Lower leg skin (tissue), 4 donors: ENCODE measurements at regions not wholly inside any gene's neighbourhood (a gene's known extent, or its start where the extent isn't known, plus 50 kb on each side); places are given as distances from the start of the nearest gene placed in this dataset.

ENCODE experiments used
- DNase-seq, 2 donors: peaks; one replicate each; pipeline ENCODE4 v3.0.0-alpha.2; 2019; ENCODE audit warnings: low spot score in 2 of 2
- H3K4me3 ChIP-seq: fragments of 200-600 bp; sonication (generic); 2 replicates; pipeline ENCODE4 v1.5.1; 2017; ENCODE audit warnings: mild to moderate bottlenecking, low read depth; ENCODE audit not compliant: poor library complexity, severe bottlenecking
- CTCF ChIP-seq, 3 donors: fragments of 450-650 bp; IDR thresholded peaks; one replicate each; pipeline ENCODE4 v1.5.1; 2016; ENCODE audit warnings: antibody characterized with exemption in 3 of 3, mild to moderate bottlenecking in 3 of 3, moderate library complexity in 2 of 3
- POLR2A ChIP-seq, 2 donors: fragments of 450-650 bp; IDR thresholded peaks; one replicate each; pipeline ENCODE4 v1.6.1; 2016 to 2017; ENCODE audit warnings: antibody characterized with exemption in 2 of 2, mild to moderate bottlenecking in 1 of 2, moderate library complexity in 1 of 2
- WGBS, 2 donors: methylation state at CpG; one replicate each; pipeline ENCODE4 v1.1.5; 2018; 5-methylcytosine and 5-hydroxymethylcytosine counted together
- intact Hi-C: fragments of 100-400 bp; cut with DNase I; formaldehyde crosslinking; loops from one replicate; pipeline ENCODE4 v1.15.0; 2023; ENCODE audit warnings: low total_unique reads

GRCh38 chr2:120804459-120804858 is 68.8 kb downstream of the GLI2 start:
- 79 to 91% methylated on average over 5 to 6 of the region's 6 CpGs for WGBS, 2 donors
- no peak for TF ChIP-seq CTCF (IDR thresholded peaks at IDR 0.05)
- TF ChIP-seq POLR2A (IDR thresholded peaks at IDR 0.05): no peak
- DNase-seq: no peak
- H3K4me3 ChIP-seq: no peak overlapping the region
- intact Hi-C loops: no loop called here

- no peak overlapping the region for H3K4me3 ChIP-seq
- WGBS, 2 donors: 92% methylated on average over 13 of the region's 13 CpGs
- DNase-seq: no peak
- no peak for TF ChIP-seq CTCF (IDR thresholded peaks at IDR 0.05)
- no peak for TF ChIP-seq POLR2A (IDR thresholded peaks at IDR 0.05)
- intact Hi-C loops: no loop called here
Observed at GRCh38 chr2:120805011-120805410, 69.3 kb downstream of the GLI2 start.

GRCh38 chr2:120805602-120806001 is 69.9 kb downstream of the GLI2 start:
- no peak overlapping the region for H3K4me3 ChIP-seq
- TF ChIP-seq POLR2A (IDR thresholded peaks at IDR 0.05): no peak
- WGBS, 2 donors: 69 to 77% methylated on average over 4 of the region's 4 CpGs
- intact Hi-C loops: no loop called here
- DNase-seq: no peak

GRCh38 chr2:120807751-120808150 is 72.1 kb downstream of the GLI2 start:
- H3K4me3 ChIP-seq: no peak overlapping the region
- TF ChIP-seq POLR2A (IDR thresholded peaks at IDR 0.05) (no peak), CTCF (IDR thresholded peaks at IDR 0.05) (no peak)
- no peak for DNase-seq
- WGBS, 2 donors: 68 to 90% methylated on average over 7 to 10 of the region's 10 CpGs
- intact Hi-C loops: no loop called here

GRCh38 chr2:120809151-120809550 is 73.5 kb downstream of the GLI2 start:
- WGBS, 2 donors: 93 to 95% methylated on average over 2 of the region's 2 CpGs
- H3K4me3 ChIP-seq: no peak overlapping the region
- intact Hi-C loops: no loop called here
- TF ChIP-seq POLR2A (IDR thresholded peaks at IDR 0.05) (no peak), CTCF (IDR thresholded peaks at IDR 0.05) (no peak)
- DNase-seq: no peak

GRCh38 chr2:120809609-120810440 is 74.2 kb downstream of the GLI2 start:
- DNase-seq: no peak
- intact Hi-C loops: no loop called here
- H3K4me3 ChIP-seq: no peak overlapping the region
- TF ChIP-seq POLR2A (IDR thresholded peaks at IDR 0.05): no peak
- no peak for TF ChIP-seq CTCF (IDR thresholded peaks at IDR 0.05)
- 83 to 85% methylated on average over 13 of the region's 13 CpGs for WGBS, 2 donors
